K562 (cell line): ENCODE measurements at regions not wholly inside any gene's neighbourhood (a gene's known extent, or its start where the extent isn't known, plus 50 kb on each side); places are given as distances from the start of the nearest gene placed in this dataset.

ENCODE experiments used
- BDP1 ChIP-seq: IDR thresholded peaks from 3 replicates; pipeline ENCODE4 v1.6.1; 2011; ENCODE audit not compliant: insufficient read length, insufficient read depth
- ESRRB ChIP-seq: fragments of 250-450 bp; sonication (Bioruptor Pico); IDR thresholded peaks from 2 replicates; pipeline ENCODE4 v1.5.0; 2020; ENCODE audit warnings: mild to moderate bottlenecking, moderate library complexity, borderline replicate concordance
- HMGXB4 ChIP-seq: sonication (generic); formaldehyde crosslinking; IDR thresholded peaks from 2 replicates; pipeline ENCODE4 v1.8.1; 2023; ENCODE audit warnings: mild to moderate bottlenecking, missing genetic modification reagents
- LARP7 ChIP-seq: fragments of 450-650 bp; IDR thresholded peaks from 2 replicates; pipeline ENCODE4 v1.6.1; 2016
- PML ChIP-seq: IDR thresholded peaks from 2 replicates; pipeline ENCODE4 v1.6.1; 2012; ENCODE audit warnings: low read length, inconsistent platforms
- ZC3H4 ChIP-seq: sonication (generic); formaldehyde crosslinking; IDR thresholded peaks from 2 replicates; pipeline ENCODE4 v1.9.0; 2021; ENCODE audit warnings: missing genetic modification reagents, borderline replicate concordance
- TF ChIP-seq, protein P1 (sequence below), 2 experiments: IDR thresholded peaks in 1 of 2; conservative IDR thresholded peaks in 1 of 2; 2 replicates each; pipeline ENCODE4 v1.6.1; 2016; ENCODE audit warnings: low read depth in 2 of 2, mild to moderate bottlenecking in 1 of 2, missing compliant biosample characterization in 1 of 2, missing genetic modification characterization in 1 of 2, moderate library complexity in 1 of 2
- TF ChIP-seq, protein P2 (sequence below), 2 experiments: IDR thresholded peaks; 2 replicates each; pipeline ENCODE4 v1.6.1; 2011; ENCODE audit warnings: borderline replicate concordance in 1 of 2, control low read depth in 1 of 2, low read depth in 1 of 2, low read length in 1 of 2, mild to moderate bottlenecking in 1 of 2, mixed read lengths in 1 of 2, moderate library complexity in 1 of 2; ENCODE audit not compliant: insufficient read depth in 1 of 2, insufficient read length in 1 of 2, poor library complexity in 1 of 2, severe bottlenecking in 1 of 2; ENCODE audit errors: extremely low read depth in 1 of 2
- TF ChIP-seq, protein P3 (sequence below): fragments of 250-450 bp; sonication (Bioruptor Pico); IDR thresholded peaks from 2 replicates; pipeline ENCODE4 v1.8.0; 2021; ENCODE audit warnings: moderate library complexity, mild to moderate bottlenecking, inconsistent platforms

DNA sequence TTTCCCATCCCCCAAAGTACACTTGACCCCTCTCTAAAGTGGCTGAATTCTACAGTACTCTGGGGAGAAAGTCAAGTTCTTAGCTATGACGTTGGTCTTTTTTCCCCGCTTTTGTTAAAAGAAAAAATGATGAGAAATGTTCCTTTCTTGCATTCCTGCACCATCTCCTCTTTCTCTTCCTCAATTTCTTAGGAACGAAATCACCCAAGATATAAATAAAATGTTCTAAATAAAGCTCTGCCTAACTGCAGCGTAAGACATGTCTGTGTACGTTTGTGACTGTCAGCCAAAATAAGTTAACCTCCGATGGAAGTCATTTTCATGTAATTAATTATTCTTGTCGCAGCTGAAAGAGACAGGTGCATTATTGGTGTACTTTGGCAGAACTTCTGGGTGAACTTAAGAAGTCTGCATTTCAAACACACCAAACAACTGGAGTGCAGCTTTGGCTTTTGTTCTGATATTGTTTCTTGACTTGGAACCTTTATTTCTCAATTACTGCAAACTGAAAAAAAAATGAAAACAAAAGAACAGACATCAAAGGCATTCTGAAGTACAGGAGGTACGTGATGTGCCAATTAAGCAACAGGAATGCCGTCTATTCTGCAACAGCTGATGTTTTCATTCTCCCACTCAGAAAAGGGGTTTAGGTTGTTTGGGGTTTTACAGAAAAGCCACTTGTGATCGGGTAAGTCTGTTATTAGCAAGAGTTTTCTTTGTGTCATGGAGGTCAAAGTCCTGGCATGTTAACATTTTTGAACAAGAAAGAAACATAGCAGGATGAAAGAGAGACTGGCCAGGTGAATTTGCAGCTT, 82.4 kb upstream of the SDK1 start (continued):
- TF ChIP-seq, protein P1, sequence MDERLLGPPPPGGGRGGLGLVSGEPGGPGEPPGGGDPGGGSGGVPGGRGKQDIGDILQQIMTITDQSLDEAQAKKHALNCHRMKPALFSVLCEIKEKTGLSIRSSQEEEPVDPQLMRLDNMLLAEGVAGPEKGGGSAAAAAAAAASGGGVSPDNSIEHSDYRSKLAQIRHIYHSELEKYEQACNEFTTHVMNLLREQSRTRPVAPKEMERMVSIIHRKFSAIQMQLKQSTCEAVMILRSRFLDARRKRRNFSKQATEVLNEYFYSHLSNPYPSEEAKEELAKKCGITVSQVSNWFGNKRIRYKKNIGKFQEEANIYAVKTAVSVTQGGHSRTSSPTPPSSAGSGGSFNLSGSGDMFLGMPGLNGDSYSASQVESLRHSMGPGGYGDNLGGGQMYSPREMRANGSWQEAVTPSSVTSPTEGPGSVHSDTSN (CRISPR knock-in tag; IDR thresholded peaks at IDR 0.05; ENCODE audit: low read depth), result no peak
- TF ChIP-seq, protein P1 (tag; conservative IDR thresholded peaks at IDR 0.05; ENCODE audit: low read depth), result no peak
- TF ChIP-seq HMGXB4 (CRISPR knock-in tag) (no peak), ESRRB (CRISPR knock-in tag) (no peak), BDP1 (no peak), ZC3H4 (CRISPR knock-in tag) (no peak), LARP7 (no peak), PML (no peak)
- TF ChIP-seq, protein P2, sequence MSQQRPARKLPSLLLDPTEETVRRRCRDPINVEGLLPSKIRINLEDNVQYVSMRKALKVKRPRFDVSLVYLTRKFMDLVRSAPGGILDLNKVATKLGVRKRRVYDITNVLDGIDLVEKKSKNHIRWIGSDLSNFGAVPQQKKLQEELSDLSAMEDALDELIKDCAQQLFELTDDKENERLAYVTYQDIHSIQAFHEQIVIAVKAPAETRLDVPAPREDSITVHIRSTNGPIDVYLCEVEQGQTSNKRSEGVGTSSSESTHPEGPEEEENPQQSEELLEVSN (IDR thresholded peaks at IDR 0.05; ENCODE audit: borderline replicate concordance in 1 of 2, extremely low read depth in 1 of 2, insufficient read depth in 1 of 2, insufficient read length in 1 of 2, low read depth in 1 of 2, low read length in 1 of 2, poor library complexity in 1 of 2, severe bottlenecking in 1 of 2), result no peak
- TF ChIP-seq, protein P3, sequence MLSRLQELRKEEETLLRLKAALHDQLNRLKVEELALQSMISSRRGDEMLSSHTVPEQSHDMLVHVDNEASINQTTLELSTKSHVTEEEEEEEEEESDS (CRISPR knock-in tag), result no peak
